WTC11 (cell line): ENCODE measurements at regions not wholly inside any gene's neighbourhood (a gene's known extent, or its start where the extent isn't known, plus 50 kb on each side); places are given as distances from the start of the nearest gene placed in this dataset.

ENCODE experiments used
- ATAC-seq: fragments of 200-7000 bp; cut with Tn5 transposase; 2 replicates; pipeline ENCODE4 v1.10.0; 2021; ENCODE audit warnings: mild to moderate bottlenecking, moderate library complexity
- CTCF ChIA-PET: fragments of 300-600 bp; sonication (Branson Sonifier 250); formaldehyde crosslinking; loops from one replicate; lab custom pipeline; 2021; ENCODE audit warnings: antibody characterized with exemption; lab: Charles Lee
- POLR2A ChIA-PET: fragments of 350-600 bp; sonication (Branson Sonifier 250); formaldehyde crosslinking; loops from one replicate; lab custom pipeline; 2021; ENCODE audit warnings: antibody characterized with exemption; lab: Charles Lee
- DNase-seq: peaks from one replicate; pipeline ENCODE4 v3.0.0; 2021; ENCODE audit warnings: low spot score
- H3K27ac Mint-ChIP-seq: 2 replicates; pipeline ENCODE4 v1.8.0; 2021; ENCODE audit warnings: mixed read lengths
- H3K27me3 Mint-ChIP-seq: 2 replicates; pipeline ENCODE4 v1.8.0; 2021; ENCODE audit warnings: low read depth, mild to moderate bottlenecking, moderate library complexity, mixed read lengths
- H3K36me3 Mint-ChIP-seq: 2 replicates; pipeline ENCODE4 v1.8.0; 2021; ENCODE audit warnings: mixed read lengths
- H3K4me1 Mint-ChIP-seq: 2 replicates; pipeline ENCODE4 v1.8.0; 2022; ENCODE audit warnings: mixed read lengths
- H3K4me3 Mint-ChIP-seq: 2 replicates; pipeline ENCODE4 v1.8.0; 2021; ENCODE audit warnings: mild to moderate bottlenecking, moderate library complexity, mixed read lengths
- H3K9me3 Mint-ChIP-seq: 2 replicates; pipeline ENCODE4 v1.8.0; 2021; ENCODE audit warnings: mixed read lengths
- ATF1 ChIP-seq: sonication (generic); formaldehyde crosslinking; IDR thresholded peaks from 2 replicates; pipeline ENCODE4 v1.8.1; 2023; ENCODE audit warnings: mild to moderate bottlenecking, moderate library complexity, missing genetic modification reagents
- ESRRA ChIP-seq: sonication (generic); formaldehyde crosslinking; IDR thresholded peaks from 2 replicates; pipeline ENCODE4 v1.8.1; 2022; ENCODE audit warnings: mild to moderate bottlenecking, missing genetic modification reagents, borderline replicate concordance
- GTF2I ChIP-seq: fragments of 250-450 bp; sonication (Bioruptor Pico); conservative IDR thresholded peaks from 2 replicates; pipeline ENCODE4 v1.4.0; 2021; ENCODE audit warnings: mild to moderate bottlenecking
- HMGXB4 ChIP-seq: sonication (generic); formaldehyde crosslinking; IDR thresholded peaks from 2 replicates; pipeline ENCODE4 v1.8.1; 2023; ENCODE audit warnings: mild to moderate bottlenecking, moderate library complexity, missing genetic modification reagents
- IRF2 ChIP-seq: sonication (generic); formaldehyde crosslinking; IDR thresholded peaks from 2 replicates; pipeline ENCODE4 v1.8.0; 2022; ENCODE audit warnings: low read depth, missing genetic modification reagents, borderline replicate concordance
- JAZF1 ChIP-seq: fragments of 250-450 bp; sonication (Bioruptor Pico); IDR thresholded peaks from 2 replicates; pipeline ENCODE4 v1.9.0; 2021; ENCODE audit warnings: moderate library complexity, mild to moderate bottlenecking, inconsistent platforms
- MYBL2 ChIP-seq: sonication (generic); formaldehyde crosslinking; IDR thresholded peaks from 2 replicates; pipeline ENCODE4 v1.8.1; 2023; ENCODE audit warnings: mild to moderate bottlenecking, moderate library complexity, missing genetic modification reagents
- PRDM15 ChIP-seq: sonication (generic); formaldehyde crosslinking; IDR thresholded peaks from 2 replicates; pipeline ENCODE4 v1.8.0; 2022; ENCODE audit warnings: missing genetic modification reagents
- PRRX2 ChIP-seq: fragments of 250-450 bp; sonication (Bioruptor Pico); IDR thresholded peaks from 2 replicates; pipeline ENCODE4 v1.8.0; 2021; ENCODE audit warnings: mild to moderate bottlenecking
- RORB ChIP-seq: fragments of 250-450 bp; sonication (Bioruptor Pico); IDR thresholded peaks from 2 replicates; pipeline ENCODE4 v1.9.0; 2021; ENCODE audit warnings: mild to moderate bottlenecking
- ZBTB21 ChIP-seq: sonication (generic); formaldehyde crosslinking; IDR thresholded peaks from 2 replicates; pipeline ENCODE4 v1.8.1; 2023; ENCODE audit warnings: mild to moderate bottlenecking, missing genetic modification reagents, borderline replicate concordance
- ZNF219 ChIP-seq: sonication (generic); formaldehyde crosslinking; IDR thresholded peaks from 2 replicates; pipeline ENCODE4 v1.8.0; 2023; ENCODE audit warnings: missing genetic modification reagents, mild to moderate bottlenecking, borderline replicate concordance
- ZNF423 ChIP-seq: fragments of 250-450 bp; sonication (Bioruptor Pico); IDR thresholded peaks from 2 replicates; pipeline ENCODE4 v2.1.2; 2022; ENCODE audit warnings: mild to moderate bottlenecking, moderate library complexity
- TF ChIP-seq, protein P1 (sequence below): sonication (generic); formaldehyde crosslinking; IDR thresholded peaks from 2 replicates; pipeline ENCODE4 v1.8.1; 2022; ENCODE audit warnings: low read depth, missing genetic modification reagents, borderline replicate concordance
- TF ChIP-seq, protein P2 (sequence below): fragments of 250-450 bp; sonication (Bioruptor Pico); IDR thresholded peaks from 2 replicates; pipeline ENCODE4 v1.8.0; 2021; ENCODE audit warnings: mild to moderate bottlenecking

DNA sequence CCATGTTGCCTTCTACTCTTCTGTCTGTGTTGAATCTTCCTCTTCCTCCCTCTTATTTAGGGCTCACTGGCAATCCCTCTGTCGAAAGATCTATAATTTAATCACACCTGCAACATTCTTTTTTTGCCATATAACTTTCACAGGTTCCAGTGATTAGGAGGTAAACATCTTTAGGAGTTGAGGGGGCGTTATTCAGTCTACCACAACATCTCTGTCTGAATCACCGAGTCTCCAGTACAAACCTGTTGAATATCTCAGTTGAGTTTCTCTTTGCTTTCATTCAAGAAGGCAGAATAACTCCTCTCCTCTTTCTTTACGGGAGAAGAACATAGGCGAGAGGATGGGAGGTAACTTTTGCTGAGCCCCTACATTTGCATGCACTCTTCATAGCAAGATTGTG is 101.9 kb upstream of the CDC42BPA start:
- Mint-ChIP-seq H3K27me3 (0 out of 2 replicates have a peak, but pooled peaks cover 2% of the 10 kb centered on the region), H3K27ac (no peak overlapping the region), H3K4me1 (peaks cover 4% of the 10 kb centered on the region; the same call in 1 of the 2 replicates), H3K4me3 (no peak overlapping the region), H3K9me3 (no peaks in the 10 kb centered on the region), H3K36me3 (no peaks in the 10 kb centered on the region)
- DNase-seq = no peak
- TF ChIP-seq ZNF219 (CRISPR knock-in tag) = no peak
- POLR2A ChIA-PET = interaction anchor here (0.7 kb wide), 1 partner anchor 768 kb away, joined by 3 read pairs; no protein-coding TSS in a partner anchor
- CTCF ChIA-PET = no interaction called here
- ATAC-seq = no peak

- Mint-ChIP-seq H3K27ac (no peak overlapping the region), H3K4me1 (peaks cover 4% of the 10 kb centered on the region; the same call in 1 of the 2 replicates), H3K27me3 (0 out of 2 replicates have a peak, but pooled peaks cover 2% of the 10 kb centered on the region), H3K4me3 (no peak overlapping the region), H3K36me3 (no peaks in the 10 kb centered on the region), H3K9me3 (no peaks in the 10 kb centered on the region)
- DNase-seq = no peak
- ATAC-seq = no peak
- TF ChIP-seq HMGXB4 = no peak
- TF ChIP-seq ESRRA (CRISPR knock-in tag) = no peak
- no peak for TF ChIP-seq PRDM15
- TF ChIP-seq ATF1 = no peak
- TF ChIP-seq ZNF423 (CRISPR knock-in tag) = no peak
- no peak for TF ChIP-seq RORB (CRISPR knock-in tag)
- no peak for TF ChIP-seq ZBTB21 (CRISPR knock-in tag)
- no peak for TF ChIP-seq MYBL2 (CRISPR knock-in tag)
- TF ChIP-seq, protein P1, sequence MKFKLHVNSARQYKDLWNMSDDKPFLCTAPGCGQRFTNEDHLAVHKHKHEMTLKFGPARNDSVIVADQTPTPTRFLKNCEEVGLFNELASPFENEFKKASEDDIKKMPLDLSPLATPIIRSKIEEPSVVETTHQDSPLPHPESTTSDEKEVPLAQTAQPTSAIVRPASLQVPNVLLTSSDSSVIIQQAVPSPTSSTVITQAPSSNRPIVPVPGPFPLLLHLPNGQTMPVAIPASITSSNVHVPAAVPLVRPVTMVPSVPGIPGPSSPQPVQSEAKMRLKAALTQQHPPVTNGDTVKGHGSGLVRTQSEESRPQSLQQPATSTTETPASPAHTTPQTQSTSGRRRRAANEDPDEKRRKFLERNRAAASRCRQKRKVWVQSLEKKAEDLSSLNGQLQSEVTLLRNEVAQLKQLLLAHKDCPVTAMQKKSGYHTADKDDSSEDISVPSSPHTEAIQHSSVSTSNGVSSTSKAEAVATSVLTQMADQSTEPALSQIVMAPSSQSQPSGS (CRISPR knock-in tag) = no peak
- TF ChIP-seq PRRX2 (CRISPR knock-in tag) = no peak
- TF ChIP-seq JAZF1 (CRISPR knock-in tag) = no peak
- TF ChIP-seq, protein P2, sequence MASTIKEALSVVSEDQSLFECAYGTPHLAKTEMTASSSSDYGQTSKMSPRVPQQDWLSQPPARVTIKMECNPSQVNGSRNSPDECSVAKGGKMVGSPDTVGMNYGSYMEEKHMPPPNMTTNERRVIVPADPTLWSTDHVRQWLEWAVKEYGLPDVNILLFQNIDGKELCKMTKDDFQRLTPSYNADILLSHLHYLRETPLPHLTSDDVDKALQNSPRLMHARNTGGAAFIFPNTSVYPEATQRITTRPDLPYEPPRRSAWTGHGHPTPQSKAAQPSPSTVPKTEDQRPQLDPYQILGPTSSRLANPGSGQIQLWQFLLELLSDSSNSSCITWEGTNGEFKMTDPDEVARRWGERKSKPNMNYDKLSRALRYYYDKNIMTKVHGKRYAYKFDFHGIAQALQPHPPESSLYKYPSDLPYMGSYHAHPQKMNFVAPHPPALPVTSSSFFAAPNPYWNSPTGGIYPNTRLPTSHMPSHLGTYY (CRISPR knock-in tag) = no peak
- no peak for TF ChIP-seq IRF2 (CRISPR knock-in tag)
- TF ChIP-seq GTF2I = no peak
- POLR2A ChIA-PET = no interaction called here
- CTCF ChIA-PET = no interaction called here
These were observed 99.6 kb upstream of the CDC42BPA start for GRCh38 chr1:227417756-227418480.
